AG09309 (cell line): ENCODE measurements at regions not wholly inside any gene's neighbourhood (a gene's known extent, or its start where the extent isn't known, plus 50 kb on each side); places are given as distances from the start of the nearest gene placed in this dataset.

Experiments used
- DNase-seq: peaks from one replicate; pipeline ENCODE4 v3.0.0-alpha.2; 2010; ENCODE audit warnings: low read depth
- H3K4me3 ChIP-seq: 2 replicates; pipeline ENCODE4 v1.5.1; 2011; ENCODE audit warnings: mild to moderate bottlenecking, low read depth, low read length, moderate library complexity; ENCODE audit not compliant: control insufficient read depth
- TF ChIP-seq, protein P1 (sequence below): IDR thresholded peaks from 2 replicates; pipeline ENCODE4 v1.5.1; 2011; ENCODE audit warnings: mild to moderate bottlenecking, low read depth, low read length, inconsistent platforms; ENCODE audit not compliant: insufficient read depth, control insufficient read depth; ENCODE audit errors: missing control alignments

DNA sequence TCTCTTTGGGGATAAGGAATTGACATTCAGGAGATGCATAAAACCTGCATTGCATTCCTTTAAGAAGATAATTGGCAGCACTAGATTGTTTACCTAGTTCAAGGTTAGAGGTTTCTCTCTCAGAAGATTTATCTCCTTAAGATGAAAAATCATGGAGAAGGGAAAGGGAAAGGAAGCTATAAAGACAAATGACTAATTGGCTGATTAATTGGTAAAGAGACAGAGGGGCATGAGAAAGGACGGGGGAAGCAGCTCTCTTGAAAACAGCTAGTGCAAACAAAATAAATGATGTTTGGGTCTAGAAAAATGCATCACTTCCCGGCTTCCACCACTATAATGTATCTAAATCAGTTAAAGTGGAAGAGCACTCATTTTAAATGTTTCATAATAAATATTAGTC, 941.2 kb downstream of the XPNPEP1 start:
- TF ChIP-seq, protein P1, sequence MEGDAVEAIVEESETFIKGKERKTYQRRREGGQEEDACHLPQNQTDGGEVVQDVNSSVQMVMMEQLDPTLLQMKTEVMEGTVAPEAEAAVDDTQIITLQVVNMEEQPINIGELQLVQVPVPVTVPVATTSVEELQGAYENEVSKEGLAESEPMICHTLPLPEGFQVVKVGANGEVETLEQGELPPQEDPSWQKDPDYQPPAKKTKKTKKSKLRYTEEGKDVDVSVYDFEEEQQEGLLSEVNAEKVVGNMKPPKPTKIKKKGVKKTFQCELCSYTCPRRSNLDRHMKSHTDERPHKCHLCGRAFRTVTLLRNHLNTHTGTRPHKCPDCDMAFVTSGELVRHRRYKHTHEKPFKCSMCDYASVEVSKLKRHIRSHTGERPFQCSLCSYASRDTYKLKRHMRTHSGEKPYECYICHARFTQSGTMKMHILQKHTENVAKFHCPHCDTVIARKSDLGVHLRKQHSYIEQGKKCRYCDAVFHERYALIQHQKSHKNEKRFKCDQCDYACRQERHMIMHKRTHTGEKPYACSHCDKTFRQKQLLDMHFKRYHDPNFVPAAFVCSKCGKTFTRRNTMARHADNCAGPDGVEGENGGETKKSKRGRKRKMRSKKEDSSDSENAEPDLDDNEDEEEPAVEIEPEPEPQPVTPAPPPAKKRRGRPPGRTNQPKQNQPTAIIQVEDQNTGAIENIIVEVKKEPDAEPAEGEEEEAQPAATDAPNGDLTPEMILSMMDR = no peak
- no peak for DNase-seq
- no peak overlapping the region for H3K4me3 ChIP-seq

DNA sequence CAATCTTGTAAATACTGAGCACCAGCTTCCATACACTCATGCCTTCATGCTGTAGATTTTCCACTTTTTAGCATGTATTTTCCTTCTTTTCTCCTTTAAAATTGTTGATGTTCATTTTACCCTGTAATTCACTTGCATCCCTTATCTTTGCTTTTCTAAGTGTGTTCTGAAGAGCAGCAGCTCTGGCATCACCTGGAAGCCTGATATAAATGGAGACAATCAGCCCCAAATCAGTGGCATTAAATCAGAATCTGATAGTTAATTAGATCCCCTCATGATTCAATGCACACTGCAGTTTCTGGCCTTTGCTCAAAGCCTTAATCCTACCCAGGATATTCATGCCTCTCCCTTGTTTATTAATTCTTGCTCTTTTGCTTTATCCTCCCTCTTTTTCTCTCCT, 942.4 kb downstream of the XPNPEP1 start:
- DNase-seq = no peak
- no peak overlapping the region for H3K4me3 ChIP-seq
- TF ChIP-seq, protein P1 = no peak

DNA sequence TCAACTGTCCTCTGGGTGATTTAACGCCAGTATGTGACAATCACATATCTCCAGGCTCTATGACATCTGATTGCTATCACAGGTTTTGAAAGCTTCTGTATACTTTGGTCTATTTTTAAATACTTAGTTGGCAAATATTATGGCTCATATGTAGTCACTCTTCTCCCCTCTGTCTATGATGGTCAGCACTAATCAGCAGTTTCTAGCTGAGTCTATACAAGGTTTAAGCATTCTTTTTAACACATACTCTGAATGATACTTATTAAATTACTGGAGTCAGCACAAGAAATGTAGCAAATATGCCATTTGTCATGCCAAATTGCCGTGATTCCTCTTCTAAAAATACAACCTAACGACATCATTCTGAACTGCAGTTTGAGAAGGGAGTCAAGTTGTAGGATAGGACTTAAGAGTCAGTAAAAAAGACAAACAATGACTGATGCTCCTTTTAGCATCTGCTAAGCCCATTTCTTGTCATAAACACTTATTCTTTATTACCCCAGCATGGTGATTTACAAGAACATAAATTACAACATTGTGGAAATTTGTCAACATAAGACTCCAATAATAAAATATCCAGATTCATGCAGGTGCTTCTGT, 947.8 kb downstream of the XPNPEP1 start:
- DNase-seq = no peak
- TF ChIP-seq, protein P1 = no peak

DNA sequence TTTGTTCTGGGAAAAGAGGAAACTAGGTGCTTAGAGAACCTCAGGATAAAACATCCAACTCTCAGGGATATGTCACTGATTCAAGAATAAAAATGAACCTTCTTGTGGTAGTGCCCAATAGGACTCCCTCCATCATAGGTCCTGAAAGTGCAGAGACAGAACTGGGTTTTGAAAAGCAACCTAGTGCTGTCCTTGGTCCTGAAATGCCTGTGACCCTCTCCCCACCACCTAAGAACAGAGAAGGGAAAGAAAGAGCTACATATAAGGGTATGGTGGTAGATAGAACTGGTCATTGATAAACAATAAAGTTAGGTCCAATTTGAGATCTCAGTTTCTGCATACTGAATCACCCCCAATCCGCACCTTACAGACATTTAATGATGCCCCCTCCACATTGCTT, 953.3 kb downstream of the XPNPEP1 start:
- DNase-seq = no peak
- TF ChIP-seq, protein P1 = no peak

More for the DNA sequence above, 947.8 kb downstream of the XPNPEP1 start:
- H3K4me3 ChIP-seq = no peak overlapping the region

DNA sequence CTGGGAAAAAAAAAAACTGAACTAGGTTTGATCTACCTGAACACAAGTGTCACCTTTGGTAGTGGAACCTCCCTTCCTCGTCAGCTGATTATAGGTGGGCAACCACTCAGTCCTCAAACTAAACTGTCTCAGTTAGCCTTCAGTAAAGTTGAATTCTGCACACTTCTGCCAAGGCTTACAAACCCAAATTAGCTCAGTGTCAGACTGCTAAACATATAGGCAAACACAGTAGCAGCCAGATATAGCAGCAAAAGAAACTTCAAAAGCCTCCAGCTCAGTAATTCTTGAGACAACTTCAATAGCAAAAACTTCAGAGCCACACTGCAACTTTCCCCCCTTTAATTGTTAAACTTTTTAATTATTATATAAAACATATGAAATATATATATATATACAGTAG, 956.9 kb downstream of the XPNPEP1 start:
- TF ChIP-seq, protein P1 = no peak

More for the DNA sequence above, 953.3 kb downstream of the XPNPEP1 start:
- no peak overlapping the region for H3K4me3 ChIP-seq

DNA sequence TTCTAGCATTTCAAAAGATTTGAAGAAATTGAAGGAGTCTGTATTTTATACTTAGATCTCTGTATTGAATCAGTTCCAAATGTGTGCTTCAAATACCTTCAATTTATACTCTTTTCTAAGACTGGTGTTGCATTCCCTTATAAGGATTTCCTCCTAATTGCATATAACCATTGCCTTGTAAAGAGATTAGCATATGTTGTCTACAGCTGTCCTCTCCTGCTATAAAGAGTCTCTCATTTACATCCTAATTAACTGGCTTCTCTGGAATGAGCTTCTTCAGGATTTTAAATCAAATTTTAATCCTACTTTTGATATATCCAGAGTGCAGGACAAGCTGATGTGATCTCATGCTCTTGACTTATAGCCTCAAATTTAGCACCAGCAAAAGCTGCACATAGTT, 957.3 kb downstream of the XPNPEP1 start:
- no peak for DNase-seq
- TF ChIP-seq, protein P1 = no peak
- H3K4me3 ChIP-seq = no peak overlapping the region

More for the DNA sequence above, 956.9 kb downstream of the XPNPEP1 start:
- DNase-seq = no peak
- H3K4me3 ChIP-seq = no peak overlapping the region
